Natural killer cell (primary cell): ENCODE measurements at regions not wholly inside any gene's neighbourhood (a gene's known extent, or its start where the extent isn't known, plus 50 kb on each side); places are given as distances from the start of the nearest gene placed in this dataset.

Experiments
- ATAC-seq, 3 donors: fragments of 150-1000 bp in 2 of 3; fragments of 200-7000 bp in 1 of 3; cut with Tn5 transposase; 1 replicate in 1 of 3; 2 replicates in 2 of 3; pipeline ENCODE4 v1.10.0; 2021; ENCODE audit warnings: mild to moderate bottlenecking in 2 of 3, moderate library complexity in 2 of 3
- DNase-seq, 2 donors: peaks; one replicate each; pipeline versions ENCODE4 v3.0.0 to v3.0.0-alpha.2; 2013 to 2021; ENCODE audit warnings: mixed read lengths in 1 of 2
- H3K27ac ChIP-seq: one replicate; pipeline ENCODE4 v1.5.1; 2013; ENCODE audit warnings: mild to moderate bottlenecking, low read length
- H3K27me3 ChIP-seq: one replicate; pipeline ENCODE4 v1.6.1; 2013; ENCODE audit warnings: low read length; ENCODE audit not compliant: control insufficient read depth, insufficient read depth
- H3K36me3 ChIP-seq: one replicate; pipeline ENCODE4 v1.6.1; 2013; ENCODE audit warnings: low read length; ENCODE audit not compliant: control insufficient read depth, insufficient read depth
- H3K4me1 ChIP-seq: one replicate; pipeline ENCODE4 v1.6.1; 2013; ENCODE audit warnings: low read length; ENCODE audit not compliant: control insufficient read depth, insufficient read depth
- H3K4me3 ChIP-seq: one replicate; pipeline ENCODE4 v1.5.1; 2013; ENCODE audit warnings: low read length
- H3K9me3 ChIP-seq: one replicate; pipeline ENCODE4 v1.6.1; 2013; ENCODE audit warnings: low read length; ENCODE audit not compliant: control insufficient read depth, insufficient read depth
- H3K27ac Mint-ChIP-seq, 2 donors: one replicate each; pipeline ENCODE4 v1.8.0; 2022; ENCODE audit warnings: mild to moderate bottlenecking in 2 of 2, mixed read lengths in 2 of 2, moderate library complexity in 1 of 2
- H3K27me3 Mint-ChIP-seq, 2 donors: one replicate each; pipeline ENCODE4 v1.8.0; 2022; ENCODE audit warnings: low read depth in 2 of 2, mixed read lengths in 2 of 2
- H3K36me3 Mint-ChIP-seq: one replicate; pipeline ENCODE4 v1.8.0; 2022; ENCODE audit warnings: mixed read lengths
- H3K4me1 Mint-ChIP-seq, 2 donors: one replicate each; pipeline ENCODE4 v1.8.0; 2022; ENCODE audit warnings: mixed read lengths in 2 of 2
- H3K4me3 Mint-ChIP-seq: one replicate; pipeline ENCODE4 v1.8.0; 2022; ENCODE audit warnings: mild to moderate bottlenecking, moderate library complexity, mixed read lengths
- H3K9me3 Mint-ChIP-seq, 2 donors: one replicate each; pipeline ENCODE4 v1.8.0; 2022; ENCODE audit warnings: mixed read lengths in 2 of 2
- CTCF ChIP-seq: fragments of 200-600 bp; IDR thresholded peaks from one replicate; pipeline ENCODE4 v1.8.0; 2022; ENCODE audit warnings: antibody characterized with exemption
- WGBS: methylation state at CpG from one replicate; pipeline ENCODE4 v1.1.7; 2013; ENCODE audit warnings: missing lambda C conversion rate; ENCODE audit not compliant: insufficient coverage; 5-methylcytosine and 5-hydroxymethylcytosine counted together
- intact Hi-C: fragments of 100-400 bp; cut with micrococcal nuclease; formaldehyde crosslinking; loops from one replicate; pipeline ENCODE4 v1.14.2; 2022

- H3K36me3 Mint-ChIP-seq, result peaks cover 12% of the 10 kb centered on the region
- no peaks in the 10 kb centered on the region for H3K4me1 Mint-ChIP-seq
- H3K9me3 Mint-ChIP-seq, result peaks cover 13 to 22% of the 10 kb centered on the region in 2 donors
- Histone ChIP-seq H3K9me3 (peaks cover 8% of the 10 kb centered on the region), H3K27me3 (no peaks in the 10 kb centered on the region), H3K27ac (no peak overlapping the region), H3K36me3 (no peaks in the 10 kb centered on the region), H3K4me1 (no peaks in the 10 kb centered on the region), H3K4me3 (no peak overlapping the region)
- no peaks in the 10 kb centered on the region for H3K27me3 Mint-ChIP-seq
- TF ChIP-seq CTCF, result no peak
- no peak for ATAC-seq
- no peak overlapping the region for H3K27ac Mint-ChIP-seq
- no CpG with 5 or more reads among the region's 1 CpG for WGBS
- H3K4me3 Mint-ChIP-seq, result no peak overlapping the region
- no peak for DNase-seq
- intact Hi-C loops, result no loop called here
Measured at GRCh38 chr11:28826807-28827206, 718.6 kb downstream of the METTL15 start.

- no peak overlapping the region for H3K27ac ChIP-seq
- Mint-ChIP-seq H3K9me3 (peaks cover 18 to 23% of the 10 kb centered on the region in 2 donors), H3K36me3 (peaks cover 30% of the 10 kb centered on the region), H3K27ac (no peak overlapping the region), H3K27me3 (no peaks in the 10 kb centered on the region), H3K4me1 (no peaks in the 10 kb centered on the region), H3K4me3 (no peak overlapping the region)
- no peaks in the 10 kb centered on the region for H3K27me3 ChIP-seq
- no peak for TF ChIP-seq CTCF
- peaks cover 5% of the 10 kb centered on the region for H3K9me3 ChIP-seq
- no peak overlapping the region for H3K4me3 ChIP-seq
- H3K4me1 ChIP-seq, result no peaks in the 10 kb centered on the region
- no peak for ATAC-seq
- H3K36me3 ChIP-seq, result no peaks in the 10 kb centered on the region
- WGBS, result 95% methylated on average over 4 of the region's 4 CpGs
- DNase-seq, result no peak
- intact Hi-C loops, result no loop called here
Measured at GRCh38 chr11:28822576-28822975, 714.4 kb downstream of the METTL15 start.

GRCh38 chr11:28820296-28820989 lies 712.3 kb downstream of the METTL15 start:
- no peaks in the 10 kb centered on the region for H3K36me3 ChIP-seq
- no peaks in the 10 kb centered on the region for H3K27me3 ChIP-seq
- no peaks in the 10 kb centered on the region for H3K4me1 ChIP-seq
- H3K9me3 ChIP-seq, result peaks cover 3% of the 10 kb centered on the region
- H3K27ac ChIP-seq, result no peak overlapping the region
- Mint-ChIP-seq H3K36me3 (peaks cover 18% of the 10 kb centered on the region), H3K27me3 (no peaks in the 10 kb centered on the region), H3K9me3 (peaks cover 15 to 20% of the 10 kb centered on the region in 2 donors), H3K27ac (no peak overlapping the region), H3K4me1 (no peaks in the 10 kb centered on the region), H3K4me3 (no peak overlapping the region)
- no peak for ATAC-seq
- WGBS, result 91% methylated on average over 1 of the region's 2 CpGs
- no peak overlapping the region for H3K4me3 ChIP-seq
- DNase-seq, result no peak
- intact Hi-C loops, result no loop called here
- TF ChIP-seq CTCF, result no peak

- H3K27me3 Mint-ChIP-seq, result no peaks in the 10 kb centered on the region
- intact Hi-C loops, result no loop called here
- H3K36me3 ChIP-seq, result no peaks in the 10 kb centered on the region
- WGBS, result 74% methylated on average over 4 of the region's 4 CpGs
- ATAC-seq, result no peak
- H3K9me3 Mint-ChIP-seq, result peaks cover 18 to 20% of the 10 kb centered on the region in 2 donors
- no peaks in the 10 kb centered on the region for H3K4me1 Mint-ChIP-seq
- peaks cover 18% of the 10 kb centered on the region for H3K36me3 Mint-ChIP-seq
- H3K4me3 ChIP-seq, result no peak overlapping the region
- H3K27ac ChIP-seq, result no peak overlapping the region
- H3K27me3 ChIP-seq, result no peaks in the 10 kb centered on the region
- no peak for DNase-seq
- no peaks in the 10 kb centered on the region for H3K4me1 ChIP-seq
- TF ChIP-seq CTCF, result no peak
- H3K9me3 ChIP-seq, result peaks cover 3% of the 10 kb centered on the region
- H3K4me3 Mint-ChIP-seq, result no peak overlapping the region
- H3K27ac Mint-ChIP-seq, result no peak overlapping the region
Measured at GRCh38 chr11:28819741-28820140, 711.6 kb downstream of the METTL15 start.
